GM13977 (cell line): ENCODE measurements at regions not wholly inside any gene's neighbourhood (a gene's known extent, or its start where the extent isn't known, plus 50 kb on each side); places are given as distances from the start of the nearest gene placed in this dataset.

Experiments used
- DNase-seq: peaks from one replicate; pipeline ENCODE4 v3.0.0; 2012; ENCODE audit warnings: low spot score
- in situ Hi-C: fragments of 300-500 bp; cut with MboI; formaldehyde crosslinking; loops from one replicate; pipeline ENCODE4 v1.12.0; 2022; ENCODE audit warnings: low sequenced_read_pairs, low pct_unique_long_range_greater_than_20kb, mixed read lengths, inconsistent platforms; ENCODE audit not compliant: unreplicated experiment
- TF ChIP-seq, protein P1 (sequence below): IDR thresholded peaks from 2 replicates; pipeline ENCODE4 v1.5.1; 2012; ENCODE audit warnings: mild to moderate bottlenecking, control low read depth; ENCODE audit not compliant: insufficient read depth; ENCODE audit errors: extremely low read depth, missing control alignments

DNA sequence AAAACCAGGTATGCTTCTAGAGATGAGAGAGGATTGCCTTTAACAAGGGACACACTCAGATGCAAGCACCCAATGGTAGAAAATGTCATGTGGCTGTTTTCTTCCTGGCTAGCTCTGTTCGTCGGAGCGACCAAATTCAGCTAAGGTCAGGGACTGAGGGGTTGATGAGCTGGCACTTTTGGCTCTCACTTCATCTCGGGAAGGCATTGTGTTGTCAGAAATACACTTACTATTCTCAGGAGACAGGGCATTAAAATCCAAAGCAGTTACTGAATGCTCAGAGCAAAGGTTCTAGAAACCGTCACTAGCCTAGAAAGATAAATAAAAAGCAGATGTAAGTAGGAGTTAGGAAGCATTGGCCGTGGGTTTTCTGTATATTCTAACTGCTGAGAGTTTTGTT is 275.7 kb upstream of the SSTR1 start:
- in situ Hi-C loops = no loop called here
- TF ChIP-seq, protein P1, sequence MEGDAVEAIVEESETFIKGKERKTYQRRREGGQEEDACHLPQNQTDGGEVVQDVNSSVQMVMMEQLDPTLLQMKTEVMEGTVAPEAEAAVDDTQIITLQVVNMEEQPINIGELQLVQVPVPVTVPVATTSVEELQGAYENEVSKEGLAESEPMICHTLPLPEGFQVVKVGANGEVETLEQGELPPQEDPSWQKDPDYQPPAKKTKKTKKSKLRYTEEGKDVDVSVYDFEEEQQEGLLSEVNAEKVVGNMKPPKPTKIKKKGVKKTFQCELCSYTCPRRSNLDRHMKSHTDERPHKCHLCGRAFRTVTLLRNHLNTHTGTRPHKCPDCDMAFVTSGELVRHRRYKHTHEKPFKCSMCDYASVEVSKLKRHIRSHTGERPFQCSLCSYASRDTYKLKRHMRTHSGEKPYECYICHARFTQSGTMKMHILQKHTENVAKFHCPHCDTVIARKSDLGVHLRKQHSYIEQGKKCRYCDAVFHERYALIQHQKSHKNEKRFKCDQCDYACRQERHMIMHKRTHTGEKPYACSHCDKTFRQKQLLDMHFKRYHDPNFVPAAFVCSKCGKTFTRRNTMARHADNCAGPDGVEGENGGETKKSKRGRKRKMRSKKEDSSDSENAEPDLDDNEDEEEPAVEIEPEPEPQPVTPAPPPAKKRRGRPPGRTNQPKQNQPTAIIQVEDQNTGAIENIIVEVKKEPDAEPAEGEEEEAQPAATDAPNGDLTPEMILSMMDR = no peak
- no peak for DNase-seq

DNA sequence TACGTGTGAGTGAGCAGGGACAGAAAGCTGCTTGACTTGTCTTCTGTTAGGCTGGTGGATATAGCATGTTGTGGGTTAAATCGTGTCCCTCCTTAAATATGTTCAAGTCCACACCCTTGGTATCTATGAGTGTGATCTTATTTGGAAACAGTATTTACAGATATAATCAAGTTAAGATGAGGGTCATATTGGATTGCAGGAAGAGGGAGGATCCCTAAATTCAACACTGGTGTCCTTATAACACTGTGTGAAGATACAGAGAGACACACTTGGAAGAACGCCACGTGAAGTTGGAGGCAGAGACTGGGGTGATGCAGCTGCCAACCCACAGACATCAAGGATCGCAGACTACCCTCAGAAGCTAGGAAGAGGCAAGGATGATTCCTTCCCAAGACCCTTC is 275.2 kb upstream of the SSTR1 start:
- DNase-seq = no peak
- TF ChIP-seq, protein P1 = no peak
- in situ Hi-C loops = no loop called here

DNA sequence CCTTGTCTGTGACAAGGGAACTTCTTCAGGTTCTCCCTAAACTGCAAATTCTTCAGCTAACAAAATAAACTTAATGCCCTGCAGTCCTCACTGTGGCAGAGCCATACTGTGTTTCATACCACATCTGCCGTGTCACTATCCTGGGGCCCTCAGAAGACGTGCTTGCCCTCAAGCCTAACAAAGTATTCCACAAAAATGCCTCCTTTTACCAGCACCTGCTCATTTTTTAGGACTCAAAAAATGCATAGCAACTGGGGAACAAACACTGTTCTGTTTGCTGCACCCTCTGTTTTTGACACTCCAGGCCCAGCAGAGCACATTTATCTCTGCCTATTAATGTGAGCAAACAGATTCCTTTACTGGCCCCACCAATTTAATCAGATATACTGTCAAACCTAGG is 270.7 kb upstream of the SSTR1 start:
- TF ChIP-seq, protein P1 = no peak
- in situ Hi-C loops = no loop called here
- DNase-seq = no peak

DNA sequence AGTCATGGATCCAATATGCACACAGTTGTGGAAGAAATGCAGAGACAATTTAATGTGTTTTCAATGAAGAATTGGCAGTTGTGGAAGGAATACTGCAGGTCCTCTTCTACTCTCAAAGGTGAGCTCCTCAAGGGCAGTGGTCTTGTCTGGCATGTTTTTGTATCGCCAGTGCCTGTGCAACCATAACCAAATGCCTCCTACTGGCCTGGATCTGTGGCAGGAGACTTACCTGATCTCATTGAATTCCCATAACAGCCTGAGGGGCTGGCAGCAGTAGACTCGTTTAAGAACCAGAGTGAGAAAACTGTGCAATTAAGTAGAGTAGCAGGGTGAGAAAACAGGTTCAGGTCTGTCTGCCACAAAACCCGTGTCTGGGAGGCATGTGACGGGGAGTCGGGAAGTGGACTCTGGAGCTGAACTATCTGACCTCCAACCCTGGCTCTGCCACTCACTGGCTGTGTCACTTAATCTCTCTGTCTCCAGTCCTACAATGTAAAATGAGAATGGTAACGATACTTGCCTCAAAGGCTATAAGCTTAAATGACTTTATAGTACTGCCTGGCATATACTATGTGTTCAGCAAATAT is 268.2 kb upstream of the SSTR1 start:
- in situ Hi-C loops = no loop called here
- no peak for DNase-seq
- TF ChIP-seq, protein P1 = no peak

DNA sequence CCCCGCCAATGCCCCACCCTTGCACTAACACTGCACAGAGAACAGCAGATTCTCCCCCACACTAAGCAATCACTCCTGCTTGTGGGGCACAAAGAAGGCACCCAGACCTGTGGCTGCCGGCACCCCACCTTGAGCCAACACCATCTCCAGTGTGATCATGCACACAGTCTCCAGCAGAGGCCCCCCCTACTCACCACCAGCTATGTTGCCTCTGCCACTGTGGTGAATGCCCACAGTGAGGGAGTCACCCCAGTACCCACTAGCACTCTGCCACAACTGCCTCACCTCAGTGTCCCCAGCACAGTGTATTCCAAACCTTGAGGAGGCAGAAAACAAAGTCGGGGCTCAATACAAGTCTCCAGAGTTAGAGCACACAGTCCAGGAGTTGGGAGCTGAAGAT is 261.7 kb upstream of the SSTR1 start:
- TF ChIP-seq, protein P1 = no peak
- in situ Hi-C loops = no loop called here
- no peak for DNase-seq

DNA sequence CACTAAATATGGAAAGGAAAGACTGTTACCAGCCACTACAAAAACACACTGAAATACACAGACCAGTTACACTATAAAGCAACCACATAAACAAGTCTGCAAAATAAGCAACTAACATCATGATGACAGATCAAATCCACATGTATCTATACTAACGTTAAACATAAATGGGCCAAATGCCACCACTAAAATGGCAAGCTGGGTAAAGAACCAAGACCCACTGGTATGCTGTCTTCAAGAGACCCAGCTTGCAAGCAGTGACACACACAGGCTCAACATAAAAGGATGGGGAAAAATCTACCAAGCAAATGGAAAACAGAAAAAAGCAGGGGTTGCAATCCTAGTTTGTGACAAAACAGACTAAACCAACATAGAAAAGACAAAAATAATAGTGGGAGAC is 260.9 kb upstream of the SSTR1 start:
- DNase-seq = no peak
- TF ChIP-seq, protein P1 = no peak
- in situ Hi-C loops = no loop called here

DNA sequence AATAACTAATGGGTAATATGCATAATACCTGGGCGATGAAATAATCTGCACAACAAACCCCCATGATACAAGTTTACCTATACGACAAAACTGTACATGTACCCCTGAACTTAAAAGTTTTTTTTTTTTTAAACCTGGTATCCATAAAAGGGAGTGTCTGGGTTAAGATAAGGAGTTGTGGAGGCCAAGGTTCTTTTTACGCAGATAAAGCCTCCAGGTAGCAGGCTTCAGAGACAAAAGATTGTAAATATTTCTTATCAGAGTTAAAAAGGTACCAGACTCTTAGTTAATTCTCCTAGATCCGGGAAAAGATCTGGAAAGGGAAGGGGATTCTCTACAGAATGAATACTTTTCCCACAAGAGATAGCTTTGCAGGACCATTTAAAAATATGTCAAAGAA is 259.4 kb upstream of the SSTR1 start:
- DNase-seq = no peak
- in situ Hi-C loops = no loop called here
- TF ChIP-seq, protein P1 = no peak
